HCT116 (cell line): ENCODE measurements at regions not wholly inside any gene's neighbourhood (a gene's known extent, or its start where the extent isn't known, plus 50 kb on each side); places are given as distances from the start of the nearest gene placed in this dataset.
A peak's percentile ranks its signal among the peaks of the same experiment; 100 is the strongest.

ENCODE experiments used
- ATAC-seq: fragments of 200-7000 bp; cut with Tn5 transposase; 2 replicates; pipeline ENCODE4 v1.9.1; 2020; ENCODE audit warnings: mild to moderate bottlenecking, moderate library complexity
- BruUV-seq: library from RNA; stranded (reverse); fragments of 400-500 nt; replicated peaks from 2 replicates; lab custom pipeline; 2021; lab: Mats Ljungman, UMichigan
- CTCF ChIA-PET: fragments of 300-600 bp; sonication (Branson Sonifier 250); formaldehyde crosslinking; loops from one replicate; lab custom pipeline; 2021; ENCODE audit warnings: antibody characterized with exemption; lab: Charles Lee
- POLR2A ChIA-PET: fragments of 300-600, 350-600 bp; sonication (Branson Sonifier 250); formaldehyde crosslinking; loops from one replicate; lab custom pipeline; 2021; ENCODE audit warnings: antibody characterized with exemption; lab: Charles Lee
- RAD21 ChIA-PET, 2 experiments: fragments of 300-600 bp; sonication (Branson Sonifier 250); formaldehyde crosslinking; loops; one replicate each; lab custom pipeline; 2023; ENCODE audit warnings: low total read pairs in 2 of 2; ENCODE audit not compliant: uncharacterized antibody in 2 of 2, unreplicated experiment in 2 of 2, low non-redundant PET in 1 of 2; lab: Charles Lee
- DNase-seq: peaks from one replicate; pipeline ENCODE4 v3.0.0-alpha.2; 2010; ENCODE audit warnings: low read depth, low spot score
- H2AFZ ChIP-seq: fragments of 200-600 bp; shearing (Covaris generic), sonication (generic); 2 replicates; pipeline ENCODE4 v1.6.1; 2017; ENCODE audit warnings: low read depth, mixed run types, mixed read lengths, antibody characterized with exemption, low read length; ENCODE audit not compliant: poor library complexity, severe bottlenecking
- H3K27ac ChIP-seq: 2 replicates; pipeline ENCODE4 v1.5.1; 2012; ENCODE audit warnings: low read depth, low read length
- H3K27me3 ChIP-seq: fragments of 200-600 bp; sonication (generic); 2 replicates; pipeline ENCODE4 v1.6.1; 2016; ENCODE audit warnings: mixed run types, low read length, mixed read lengths; ENCODE audit not compliant: insufficient read depth
- H3K36me3 ChIP-seq, 2 experiments: fragments of 200-500 bp in 1 of 2; fragments of 200-600 bp in 1 of 2; sonication (Bioruptor generic) in 1 of 2; sonication (generic) in 1 of 2; 2 replicates each; pipeline versions ENCODE4 v1.5.1 to v1.6.1; 2014 to 2016; ENCODE audit warnings: low read length in 2 of 2, inconsistent platforms in 1 of 2, mixed read lengths in 1 of 2, mixed run types in 1 of 2; ENCODE audit not compliant: insufficient read depth in 2 of 2, control insufficient read depth in 1 of 2
- H3K4me1 ChIP-seq, 2 experiments: fragments of 200-600 bp in 1 of 2; sonication (generic) in 1 of 2; 2 replicates each; pipeline versions ENCODE4 v1.5.1 to v1.6.1; 2012 to 2017; ENCODE audit warnings: low read length in 2 of 2, inconsistent platforms in 1 of 2, mild to moderate bottlenecking in 1 of 2, mixed read lengths in 1 of 2, mixed run types in 1 of 2, moderate library complexity in 1 of 2; ENCODE audit not compliant: insufficient read depth in 2 of 2, control insufficient read depth in 1 of 2
- H3K4me2 ChIP-seq: fragments of 200-600 bp; sonication (generic); 2 replicates; pipeline ENCODE4 v1.6.1; 2017; ENCODE audit warnings: mixed run types, low read length, mixed read lengths
- H3K4me3 ChIP-seq, 2 experiments: fragments of 200-600 bp in 1 of 2; sonication (generic) in 1 of 2; replicated peaks in 1 of 2; 2 replicates each; pipeline ENCODE4 v1.5.1; 2011 to 2016; ENCODE audit warnings: low read length in 2 of 2, control low read depth in 1 of 2, low read depth in 1 of 2, mild to moderate bottlenecking in 1 of 2, mixed read lengths in 1 of 2, mixed run types in 1 of 2
- H3K79me2 ChIP-seq: fragments of 200-600 bp; sonication (generic); 2 replicates; pipeline ENCODE4 v1.6.1; 2017; ENCODE audit warnings: mild to moderate bottlenecking, mixed run types, low read length, moderate library complexity, mixed read lengths; ENCODE audit not compliant: insufficient read depth
- H3K9ac ChIP-seq: fragments of 200-600 bp; sonication (generic); 2 replicates; pipeline ENCODE4 v1.6.1; 2016; ENCODE audit warnings: low read length, mixed read lengths
- H3K9me2 ChIP-seq: fragments of 200-600 bp; sonication (generic), shearing (Covaris generic); 2 replicates; pipeline ENCODE4 v1.6.1; 2017; ENCODE audit warnings: mixed run types, mild to moderate bottlenecking, moderate library complexity; ENCODE audit not compliant: insufficient read depth
- H3K9me3 ChIP-seq, 2 experiments: fragments of 200-500 bp in 1 of 2; fragments of 200-600 bp in 1 of 2; sonication (Bioruptor generic) in 1 of 2; sonication (generic) in 1 of 2; 2 replicates each; pipeline ENCODE4 v1.6.1; 2014 to 2017; ENCODE audit warnings: low read length in 2 of 2, mixed read lengths in 2 of 2, inconsistent platforms in 1 of 2, low read depth in 1 of 2, mild to moderate bottlenecking in 1 of 2, mixed run types in 1 of 2, moderate library complexity in 1 of 2; ENCODE audit not compliant: control insufficient read depth in 1 of 2, insufficient read depth in 1 of 2
- H4K20me1 ChIP-seq: fragments of 200-600 bp; sonication (generic), shearing (Covaris generic); 2 replicates; pipeline ENCODE4 v1.6.1; 2017; ENCODE audit warnings: mixed run types, mild to moderate bottlenecking, moderate library complexity; ENCODE audit not compliant: insufficient read depth
- CBX3 ChIP-seq: IDR thresholded peaks from 2 replicates; pipeline ENCODE4 v1.6.1; 2012; ENCODE audit warnings: low read depth
- CEBPB ChIP-seq: IDR thresholded peaks from 2 replicates; pipeline ENCODE4 v1.6.1; 2012; ENCODE audit warnings: low read depth
- EZH2phosphoT487 ChIP-seq: fragments of 200-600 bp; IDR thresholded peaks from 2 replicates; pipeline ENCODE4 v1.6.1; 2018; ENCODE audit warnings: antibody characterized with exemption, borderline replicate concordance
- JUND ChIP-seq: IDR thresholded peaks from 2 replicates; pipeline ENCODE4 v1.6.1; 2012
- MAX ChIP-seq: IDR thresholded peaks from 2 replicates; pipeline ENCODE4 v1.6.1; 2012
- POLR2AphosphoS5 ChIP-seq: IDR thresholded peaks from 2 replicates; pipeline ENCODE4 v1.6.1; 2011; ENCODE audit warnings: mild to moderate bottlenecking, low read depth, low read length, moderate library complexity
- SP1 ChIP-seq: IDR thresholded peaks from 2 replicates; pipeline ENCODE4 v1.6.1; 2012; ENCODE audit warnings: low read depth
- ZFX ChIP-seq: fragments of 450-650 bp; IDR thresholded peaks from 2 replicates; pipeline ENCODE4 v1.6.1; 2017
- ZNF274 ChIP-seq: fragments of 200-500 bp; sonication (Bioruptor generic); IDR thresholded peaks from 2 replicates; pipeline ENCODE4 v1.6.1; 2014; ENCODE audit warnings: mild to moderate bottlenecking, low read depth, low read length, inconsistent platforms
- intact Hi-C: fragments of 100-400 bp; cut with micrococcal nuclease; formaldehyde crosslinking; loops from 2 replicates; pipeline ENCODE4 v1.10.0; 2022

DNA sequence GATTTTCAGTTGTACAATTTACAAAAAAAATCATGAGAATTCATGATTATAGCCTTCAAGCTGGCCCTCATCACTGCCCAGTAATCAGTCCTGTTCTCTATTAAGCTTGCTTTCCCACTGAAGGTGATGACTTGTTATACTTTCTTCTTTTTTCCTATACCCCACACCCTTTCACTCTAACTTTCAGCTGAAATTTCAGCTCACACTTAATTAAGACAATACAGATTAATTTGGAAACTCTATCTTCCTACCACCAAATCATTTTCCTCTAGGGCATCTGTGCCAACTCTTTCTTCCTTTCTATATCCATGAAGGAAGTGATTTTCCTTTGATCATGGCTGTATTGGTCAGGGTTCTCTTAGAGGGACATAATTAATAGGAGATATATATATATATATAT lies 449.9 kb downstream of the CD109 start:
- DNase-seq, result no peak
- Histone ChIP-seq H3K9me3 (no peaks in the 10 kb centered on the region), H3K4me1 (no peaks in the 10 kb centered on the region), H3K79me2 (no peaks in the 10 kb centered on the region), H3K36me3 (no peaks in the 10 kb centered on the region), H4K20me1 (no peaks in the 10 kb centered on the region), H3K4me3 (no peak overlapping the region), H3K27me3 (no peaks in the 10 kb centered on the region), H3K4me2 (no peak overlapping the region), H3K9ac (no peak overlapping the region), H3K27ac (no peak overlapping the region), H3K9me2 (no peaks in the 10 kb centered on the region), H2AFZ (no peak overlapping the region)
- CTCF ChIA-PET, result no interaction called here
- TF ChIP-seq JUND (no peak), ZNF274 (no peak)
- no TSS peak for BruUV-seq
- intact Hi-C loops, result no loop called here
- POLR2A ChIA-PET, result no interaction called here
- RAD21 ChIA-PET, result no interaction called here
- ATAC-seq, result no peak

- BruUV-seq, result no TSS peak
- RAD21 ChIA-PET, result no interaction called here
- H3K27me3 ChIP-seq, result no peaks in the 10 kb centered on the region
- ATAC-seq, result peak; percentile 46; the same call in 1 of the 2 replicates
- TF ChIP-seq SP1 (peak; percentile 26; the same call in 1 of the 2 replicates), CEBPB (peak; percentile 95), ZFX (no peak), EZH2phosphoT487 (no peak), POLR2AphosphoS5 (peak; percentile 20; the same call in 1 of the 2 replicates), MAX (peak; percentile 91), CBX3 (peak; percentile 62; the same call in 1 of the 2 replicates)
- TF ChIP-seq, all 23 proteins: peak for 5
- Histone ChIP-seq H4K20me1 (no peaks in the 10 kb centered on the region), H3K36me3 (no peaks in the 10 kb centered on the region), H3K4me3 (no peak overlapping the region), H3K9me3 (no peaks in the 10 kb centered on the region), H3K9ac (no peak overlapping the region), H3K27ac (no peak overlapping the region), H3K79me2 (no peaks in the 10 kb centered on the region), H2AFZ (peak overlapping the region; percentile 63), H3K4me2 (0 out of 2 replicates have a peak overlapping the region, but pooled peaks have one; percentile 2), H3K9me2 (no peaks in the 10 kb centered on the region), H3K4me1 (peaks cover 0 to 8% of the 10 kb centered on the region in 2 experiments; a peak in 1 of 4 replicates)
- POLR2A ChIA-PET, result no interaction called here
- intact Hi-C loops, result no loop called here
- CTCF ChIA-PET, result no interaction called here
- peak; percentile 61 for DNase-seq
These were observed 441.9 kb downstream of the CD109 start for GRCh38 chr6:74137911-74138310.
